Testis (tissue), 2 donors: ENCODE measurements at regions not wholly inside any gene's neighbourhood (a gene's known extent, or its start where the extent isn't known, plus 50 kb on each side); places are given as distances from the start of the nearest gene placed in this dataset.

Source experiments
- CTCF ChIP-seq, 3 experiments: fragments of 450-650 bp in 2 of 3; fragments of 200-600 bp in 1 of 3; sonication (generic) in 1 of 3; IDR thresholded peaks; one replicate each; pipeline ENCODE4 v1.5.1; 2016 to 2019; ENCODE audit warnings: antibody characterized with exemption in 3 of 3, mild to moderate bottlenecking in 2 of 3, moderate library complexity in 1 of 3
- POLR2A ChIP-seq: fragments of 450-650 bp; IDR thresholded peaks from one replicate; pipeline ENCODE4 v1.6.1; 2017; ENCODE audit warnings: antibody characterized with exemption, mild to moderate bottlenecking, moderate library complexity

- TF ChIP-seq CTCF (IDR thresholded peaks at IDR 0.05) (no peak), POLR2A (no peak)
Observed at GRCh38 chr5:161630948-161631347, 54.6 kb upstream of the GABRA6 start.
